CD4-positive, alpha-beta T cell treated with Interleukin-12 subunit alpha and Interleukin-12 subunit beta, for 1 hour (primary cell): ENCODE measurements at regions not wholly inside any gene's neighbourhood (a gene's known extent, or its start where the extent isn't known, plus 50 kb on each side); places are given as distances from the start of the nearest gene placed in this dataset.

ENCODE experiments used
- DNase-seq: peaks from one replicate; pipeline ENCODE4 v3.0.0-alpha.2; 2020

DNA sequence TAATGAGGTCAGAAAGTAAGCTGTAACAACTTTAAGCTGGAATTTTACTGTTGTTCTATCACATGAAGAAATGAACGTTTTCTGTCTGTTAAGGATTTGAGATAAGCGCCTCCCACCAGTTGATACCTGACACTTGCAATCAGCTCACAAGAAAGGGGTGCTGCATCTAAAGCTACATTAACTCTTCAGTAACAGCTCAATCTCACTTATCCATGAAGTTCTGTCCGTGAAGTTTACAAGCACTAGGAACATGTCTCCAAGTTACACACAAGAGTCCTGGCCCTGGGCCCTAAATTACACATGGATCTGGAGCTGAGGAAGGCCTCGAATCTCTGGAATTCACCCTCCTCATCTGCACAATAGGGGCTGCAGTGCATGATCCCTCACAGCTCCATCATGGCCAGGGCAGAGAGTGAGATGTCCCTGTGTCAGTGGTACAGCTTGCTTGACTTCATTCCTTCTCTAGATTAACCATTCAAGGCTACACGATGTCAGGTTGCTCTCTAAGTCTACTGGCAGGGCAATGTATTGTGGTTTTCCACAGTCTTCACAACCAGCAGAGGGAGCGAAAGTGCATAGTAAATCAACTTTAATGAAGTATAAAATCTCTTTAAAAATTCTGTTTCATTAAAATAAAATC is 182.4 kb upstream of the MCHR2 start:
- peak; percentile 2 for DNase-seq

DNA sequence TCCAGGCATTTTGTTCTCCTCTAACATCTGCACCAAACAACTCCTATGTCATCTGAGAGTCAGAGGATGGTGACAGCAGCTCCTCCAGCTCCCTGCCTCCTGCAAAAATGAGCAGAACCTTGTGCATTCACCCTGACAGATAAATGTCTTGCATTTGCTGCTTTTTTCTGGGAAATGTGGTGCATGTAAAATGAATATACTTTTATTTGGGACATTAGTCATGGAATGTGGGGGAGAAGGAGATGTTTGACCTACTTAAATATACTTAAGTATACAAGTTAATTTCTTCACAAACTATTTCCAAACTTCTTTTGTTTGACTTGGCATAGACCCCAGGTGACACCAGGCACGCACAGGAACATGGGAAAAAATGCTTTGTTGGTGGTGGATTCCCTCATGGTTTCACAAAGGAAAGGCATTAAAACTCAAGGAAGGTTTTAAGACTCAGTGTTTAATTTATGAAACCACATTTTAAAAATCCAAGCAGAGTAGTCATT is 181.8 kb upstream of the MCHR2 start:
- DNase-seq: no peak

DNA sequence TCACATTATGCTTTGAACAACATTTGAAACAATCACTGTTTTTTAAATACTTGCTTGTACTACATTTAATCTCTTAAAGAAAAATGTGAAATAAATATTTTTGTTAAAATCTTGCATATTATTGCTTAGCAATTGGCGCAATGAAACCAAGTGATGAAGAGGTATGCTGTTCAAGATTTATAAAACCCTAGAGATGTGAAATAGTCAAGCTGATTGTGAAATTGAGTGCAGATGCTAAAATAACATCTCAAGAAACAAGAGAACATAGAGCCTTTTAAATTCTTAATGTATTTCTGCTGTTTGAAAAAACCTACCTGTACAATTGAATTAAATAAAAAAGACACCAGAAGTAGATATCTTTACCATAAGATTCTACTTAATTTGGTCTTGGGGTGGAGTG is 179.2 kb upstream of the MCHR2 start:
- no peak for DNase-seq

DNA sequence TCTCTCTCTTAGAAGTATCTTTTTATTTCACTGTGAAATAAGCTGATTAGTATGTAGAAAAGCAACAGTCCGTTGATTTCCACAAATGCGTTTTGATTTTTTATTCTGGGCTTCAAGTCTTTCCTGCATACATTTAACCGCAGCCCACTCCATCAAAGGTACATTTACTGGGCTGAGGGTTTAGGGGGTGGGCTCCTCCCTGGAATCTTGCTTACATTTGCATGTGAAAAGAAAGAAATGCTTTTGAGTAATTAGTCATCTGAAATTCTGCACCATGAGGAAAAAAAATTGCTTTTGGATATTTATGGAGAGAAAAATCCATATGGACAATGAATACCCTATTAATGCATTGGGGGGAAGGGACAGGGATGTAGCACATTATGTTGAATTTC is 178.3 kb upstream of the MCHR2 start:
- DNase-seq: no peak

DNA sequence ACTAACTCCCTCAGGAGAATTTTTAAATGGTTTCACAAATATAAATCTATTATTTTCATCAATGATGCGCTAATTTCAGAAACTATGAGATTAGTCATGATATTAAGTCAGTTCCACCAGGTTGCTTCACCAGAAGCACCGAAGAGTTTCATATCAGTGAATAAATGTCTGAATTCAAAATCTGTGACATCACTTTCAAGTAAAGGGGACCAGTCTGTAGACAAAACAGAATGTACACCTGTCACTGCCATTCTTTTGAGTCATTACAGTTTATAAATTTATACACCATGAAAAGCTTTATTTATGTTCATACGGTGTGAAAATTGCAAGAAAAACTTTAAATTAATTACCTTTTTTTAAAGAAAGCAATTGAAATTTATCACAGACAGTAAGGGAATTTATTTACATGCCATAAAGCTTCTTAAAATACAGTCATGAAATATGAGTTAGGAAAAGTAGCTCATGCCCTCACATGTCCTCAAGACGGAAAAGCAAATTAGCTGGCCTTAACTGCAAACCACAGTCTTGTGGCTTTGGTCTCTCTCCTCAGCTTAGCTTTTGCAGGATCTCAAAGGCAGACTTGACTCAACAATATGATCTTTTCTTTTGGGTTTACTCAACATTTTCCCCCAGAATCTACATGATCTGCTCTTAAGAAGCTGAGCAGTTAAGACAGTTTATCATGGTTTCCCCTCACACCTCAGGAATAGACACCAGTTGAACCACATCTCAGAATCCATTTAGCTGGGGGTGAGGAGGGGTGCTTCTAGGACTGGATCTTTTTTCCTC is 177.7 kb upstream of the MCHR2 start:
- DNase-seq: no peak

DNA sequence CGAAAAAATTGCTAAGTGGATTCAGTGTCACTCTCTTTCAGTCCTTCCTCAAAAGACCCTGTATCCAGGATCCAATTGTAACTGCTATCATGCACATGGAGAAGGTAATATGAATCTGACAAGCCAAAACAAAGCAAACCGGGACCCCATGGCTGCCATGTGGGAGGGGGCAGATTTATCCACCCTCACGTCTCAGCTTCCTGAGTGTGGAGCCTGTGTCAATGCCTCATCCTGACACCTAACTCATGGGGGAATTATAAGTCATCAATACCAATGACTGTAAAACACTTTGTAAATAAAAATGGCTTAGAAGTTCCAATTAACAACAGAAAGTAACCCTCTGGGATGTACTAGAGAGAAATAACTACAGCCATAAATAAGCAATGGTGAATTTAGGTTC is 174.1 kb upstream of the MCHR2 start:
- no peak for DNase-seq

DNA sequence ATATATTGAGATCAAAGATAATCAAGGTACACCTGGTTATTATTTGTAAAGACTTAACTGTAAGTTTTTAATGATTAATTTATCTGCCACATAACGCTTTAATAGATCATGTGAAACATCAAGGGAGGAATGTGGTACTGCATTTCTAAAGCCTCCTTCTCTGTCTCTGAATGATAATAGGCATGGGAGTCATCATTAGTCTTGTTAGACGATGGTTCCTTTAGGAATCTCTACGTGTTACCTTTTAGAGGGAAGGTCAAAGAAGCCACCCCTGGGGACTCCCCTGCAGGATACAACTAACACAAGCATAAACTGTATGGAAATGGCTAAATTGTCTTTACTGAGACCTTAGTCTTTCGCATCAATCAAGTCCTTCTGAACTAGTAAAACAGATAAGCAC is 173.6 kb upstream of the MCHR2 start:
- no peak for DNase-seq

DNA sequence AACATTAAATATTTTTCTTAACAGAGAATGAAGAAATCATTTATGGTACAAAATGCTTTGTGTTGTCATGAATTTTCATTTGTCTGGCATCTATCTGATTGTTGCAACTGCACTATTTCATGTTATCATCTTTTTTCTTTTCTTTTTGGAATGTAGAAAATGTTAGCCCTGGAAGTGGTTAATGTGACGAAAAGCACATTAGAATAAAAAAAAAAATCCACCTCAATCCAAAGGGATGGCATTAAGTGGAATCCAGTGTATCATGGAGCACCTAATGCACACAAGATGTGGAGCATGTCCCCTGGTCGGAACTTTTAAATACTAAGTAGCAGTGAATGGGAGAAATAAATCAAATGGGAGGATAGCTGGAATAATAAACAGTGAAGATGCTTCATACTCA is 172.9 kb upstream of the MCHR2 start:
- DNase-seq: no peak

DNA sequence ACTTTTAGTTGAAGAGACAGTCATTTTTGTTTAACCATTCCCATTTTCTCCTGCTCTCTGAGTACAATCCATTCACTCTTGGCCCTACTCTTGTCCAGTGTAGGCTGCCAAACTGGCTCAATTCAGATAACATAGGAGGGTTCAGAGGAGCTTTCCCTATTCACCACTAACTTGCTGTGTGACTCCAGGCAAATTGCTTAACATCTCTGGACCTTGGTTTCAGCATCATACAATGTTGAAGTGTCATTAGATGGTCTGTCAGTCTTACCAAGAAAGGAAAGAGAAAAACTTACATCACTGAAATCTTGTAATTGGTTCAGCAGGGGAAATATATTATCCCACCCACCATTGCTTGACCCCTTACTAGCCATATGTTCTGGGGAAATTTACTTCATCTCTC is 171.4 kb upstream of the MCHR2 start:
- no peak for DNase-seq

DNA sequence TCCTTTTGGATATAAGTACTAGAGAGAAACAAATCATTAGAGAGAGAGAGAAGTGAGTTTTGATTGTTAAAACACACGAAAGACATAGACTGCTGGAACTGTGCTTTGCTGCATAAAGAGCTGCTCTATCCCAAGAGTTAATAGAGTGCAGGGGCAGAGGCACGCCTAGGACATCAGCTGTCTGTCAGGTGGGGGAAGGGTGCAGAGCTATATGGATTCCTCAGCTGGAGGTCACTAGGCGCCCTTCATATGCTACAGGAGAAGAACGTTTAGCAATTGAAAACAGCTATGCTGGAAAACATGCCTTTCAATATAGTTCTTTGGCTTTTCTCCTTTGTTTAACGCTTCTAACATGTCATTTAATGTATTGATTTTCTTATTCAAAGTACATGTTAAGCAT is 169.0 kb upstream of the MCHR2 start:
- no peak for DNase-seq

DNA sequence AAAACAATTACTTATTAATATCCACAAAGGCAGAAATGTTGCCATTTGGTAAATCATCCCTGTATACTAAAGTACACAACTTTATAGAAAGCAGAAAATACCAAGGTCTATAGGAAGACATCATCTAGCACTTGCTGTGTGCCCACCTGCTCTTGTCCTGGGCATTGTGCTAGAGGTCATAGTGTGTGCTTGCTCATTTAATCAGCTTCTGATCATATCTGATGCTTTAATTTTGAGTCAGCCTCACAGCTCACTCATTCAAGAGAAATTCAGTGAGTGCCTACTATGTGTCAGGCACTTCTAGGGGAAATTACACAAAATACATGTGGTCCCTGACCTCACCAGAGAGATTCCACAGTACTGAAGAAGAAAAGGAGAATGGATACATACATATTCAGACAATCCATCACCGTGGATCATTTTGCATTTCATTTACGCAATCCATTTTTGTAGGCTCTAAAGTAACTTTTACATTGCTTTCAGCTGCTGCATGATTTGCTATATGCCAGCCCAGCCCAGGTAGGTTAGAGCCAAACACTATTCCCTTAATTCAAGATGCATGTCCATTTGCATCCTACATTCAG is 167.9 kb upstream of the MCHR2 start:
- DNase-seq: no peak

DNA sequence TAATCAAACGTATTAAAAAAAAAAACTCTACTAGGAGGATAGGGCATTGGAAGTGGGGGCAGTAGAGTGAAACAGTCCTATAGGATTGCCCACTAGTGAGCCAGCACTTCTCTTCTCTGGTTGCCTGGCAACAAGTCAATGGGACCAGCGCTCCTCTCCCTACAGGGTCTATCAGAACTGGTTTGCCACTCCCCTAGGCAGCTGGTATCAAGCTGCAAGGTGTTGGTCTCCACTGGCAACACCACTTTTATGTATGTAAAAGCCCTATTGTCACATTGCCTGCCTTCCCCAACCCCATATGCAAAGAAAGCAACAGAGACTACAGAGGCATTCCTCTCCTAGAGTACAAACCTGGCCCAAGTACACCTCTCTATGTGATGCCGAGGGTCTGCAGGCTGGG is 166.9 kb upstream of the MCHR2 start:
- DNase-seq: no peak

DNA sequence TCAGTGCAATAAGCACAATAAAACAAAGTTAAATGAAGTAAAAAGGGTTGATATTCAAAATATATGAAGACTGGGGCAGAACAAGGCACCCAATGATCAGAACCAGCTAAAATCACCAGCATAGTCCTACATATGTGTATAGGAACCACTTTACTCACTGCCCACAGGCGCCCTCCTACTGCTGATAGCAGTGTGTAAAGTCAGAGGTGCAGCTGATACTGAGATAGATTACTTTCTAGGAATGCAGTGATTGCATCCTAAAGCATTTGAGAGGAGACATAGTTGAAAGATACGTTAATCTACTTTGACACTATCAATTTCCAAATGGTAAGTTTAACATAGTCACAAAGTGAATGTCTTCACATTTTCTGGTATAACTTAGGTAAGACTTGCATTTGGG is 161.1 kb upstream of the MCHR2 start:
- no peak for DNase-seq

DNA sequence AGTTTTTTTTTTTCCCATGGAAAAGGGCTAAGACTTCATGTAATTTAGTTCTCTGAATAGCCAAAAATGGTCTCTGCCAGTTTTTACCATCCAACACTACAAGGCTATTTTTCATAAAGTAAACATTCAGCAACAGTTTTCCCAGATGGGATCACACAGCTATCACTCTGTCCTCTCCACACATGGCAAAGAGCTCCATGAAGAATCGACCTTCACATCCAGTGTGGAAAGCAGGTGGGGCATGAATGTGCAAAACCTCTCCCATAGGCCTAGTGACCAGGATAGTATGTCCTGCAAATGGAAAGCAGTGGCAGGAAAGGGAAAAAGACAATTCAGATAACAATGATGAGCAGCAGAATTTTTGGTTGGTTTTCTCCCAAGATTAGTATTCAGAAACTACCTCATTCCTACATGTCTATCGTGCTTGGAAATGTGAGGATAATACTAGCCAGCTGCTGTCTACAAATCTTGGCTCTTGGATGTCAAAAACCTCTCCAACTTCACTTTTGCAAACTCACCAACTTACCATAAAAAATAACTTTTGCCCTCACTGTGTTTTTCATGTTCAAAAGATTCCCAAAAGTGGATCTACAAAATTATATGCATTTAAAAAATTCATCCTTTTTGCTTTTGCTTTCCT is 159.7 kb upstream of the MCHR2 start:
- no peak for DNase-seq

DNA sequence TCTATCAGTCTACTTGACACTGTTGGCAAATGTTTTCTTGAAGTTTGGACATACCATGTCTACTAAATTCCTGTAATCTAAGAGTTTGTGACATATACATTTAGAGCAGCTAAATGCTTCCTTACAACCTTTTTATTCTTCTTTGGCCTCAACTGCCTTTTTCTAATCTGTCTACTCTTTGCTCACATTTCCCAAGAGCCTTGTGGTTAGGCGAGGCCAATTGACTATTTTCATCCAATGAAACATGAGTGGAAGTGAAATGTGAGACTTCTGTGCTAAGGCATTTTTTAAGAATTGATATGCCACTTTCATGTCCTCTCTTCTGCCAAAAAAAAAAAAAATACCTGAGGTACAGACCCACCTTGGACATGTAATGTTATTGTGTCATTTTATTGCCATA is 158.2 kb upstream of the MCHR2 start:
- no peak for DNase-seq

DNA sequence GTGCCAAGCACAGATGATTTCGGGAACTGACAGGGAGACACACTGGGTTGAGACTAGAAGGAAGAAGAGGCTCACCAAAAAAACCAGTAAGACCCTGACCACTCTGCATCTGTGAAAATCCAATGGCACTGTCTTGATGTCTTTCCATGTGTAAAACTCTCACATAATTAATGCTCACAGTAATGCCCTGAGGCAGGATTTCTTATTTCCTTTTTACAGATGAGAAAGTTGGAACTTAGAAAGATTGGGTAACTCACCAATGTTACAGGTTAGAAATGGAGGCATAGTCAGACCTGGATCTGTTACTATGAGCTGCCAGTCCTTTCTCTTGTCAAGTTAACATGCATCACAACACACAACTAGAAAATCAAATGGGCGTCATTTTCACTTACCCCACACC is 151.0 kb upstream of the MCHR2 start:
- no peak for DNase-seq

DNA sequence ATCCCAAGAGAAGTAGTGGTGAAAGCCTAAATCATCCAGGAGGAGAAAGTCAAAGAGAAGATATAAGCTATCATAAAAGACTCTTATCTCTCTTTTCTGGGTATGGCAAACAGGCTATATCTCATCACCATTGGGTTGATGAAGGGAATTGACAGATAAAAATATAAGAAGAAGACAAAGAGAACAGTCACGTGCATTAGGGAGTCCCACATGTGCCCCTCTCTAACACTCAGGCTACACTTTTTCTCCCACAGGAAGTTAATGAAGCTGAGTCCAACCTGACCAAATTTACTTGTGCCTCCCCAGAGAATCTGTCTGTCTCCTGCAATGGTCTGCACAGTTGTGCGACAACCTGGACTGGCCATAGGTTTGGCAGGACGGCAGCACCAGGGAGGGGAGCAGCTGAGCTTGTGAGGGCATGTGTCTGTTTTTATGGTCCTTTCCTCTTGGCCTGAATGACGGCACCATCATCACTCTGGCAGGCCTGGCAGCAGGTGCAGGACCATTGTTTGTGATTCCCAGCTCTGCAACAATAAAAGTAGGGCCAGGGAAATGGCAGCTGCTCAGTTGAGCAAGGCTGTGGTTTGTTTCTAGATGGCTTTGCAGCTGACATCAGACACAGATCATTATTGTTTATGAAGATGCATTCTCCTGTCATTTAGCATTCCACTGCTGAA is 144.5 kb upstream of the MCHR2 start:
- DNase-seq: no peak

DNA sequence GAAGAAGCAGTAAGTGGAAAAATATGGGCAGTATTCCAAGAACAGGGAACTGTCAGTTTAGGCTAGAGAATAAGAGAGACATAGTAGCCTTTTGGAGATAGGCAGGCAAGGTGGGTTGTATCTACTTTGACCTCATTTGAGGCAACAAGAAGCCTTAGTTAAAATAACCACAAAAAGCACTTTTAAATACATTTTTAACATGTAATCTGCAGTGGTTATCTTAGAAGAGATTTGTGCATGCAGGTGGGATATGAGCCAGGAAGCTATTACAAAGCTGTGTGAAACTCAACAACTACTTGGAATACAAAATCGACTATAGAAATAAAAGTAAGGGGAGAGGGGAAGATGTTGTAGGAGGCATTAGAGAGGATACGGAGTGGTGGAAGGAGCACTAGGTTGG is 143.7 kb upstream of the MCHR2 start:
- no peak for DNase-seq

DNA sequence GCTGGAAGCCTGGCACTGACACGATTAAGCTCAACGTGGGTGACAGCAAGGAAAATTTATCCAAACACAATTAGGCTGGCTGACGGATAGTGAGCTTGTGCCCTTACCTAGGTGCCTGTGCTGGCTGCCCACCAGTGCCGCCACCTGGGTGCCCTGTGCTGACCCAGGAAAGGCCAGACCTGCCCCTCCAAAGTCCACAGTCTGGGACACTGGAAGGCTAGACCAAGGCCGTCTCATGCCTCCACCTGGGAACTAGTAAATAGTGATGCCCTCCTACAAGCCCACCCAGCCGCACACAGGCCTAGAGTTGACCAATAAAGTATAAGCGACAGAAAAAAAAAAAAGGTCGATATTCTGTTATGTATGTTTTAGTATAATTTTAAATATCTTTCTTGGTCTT is 142.6 kb upstream of the MCHR2 start:
- DNase-seq: no peak

DNA sequence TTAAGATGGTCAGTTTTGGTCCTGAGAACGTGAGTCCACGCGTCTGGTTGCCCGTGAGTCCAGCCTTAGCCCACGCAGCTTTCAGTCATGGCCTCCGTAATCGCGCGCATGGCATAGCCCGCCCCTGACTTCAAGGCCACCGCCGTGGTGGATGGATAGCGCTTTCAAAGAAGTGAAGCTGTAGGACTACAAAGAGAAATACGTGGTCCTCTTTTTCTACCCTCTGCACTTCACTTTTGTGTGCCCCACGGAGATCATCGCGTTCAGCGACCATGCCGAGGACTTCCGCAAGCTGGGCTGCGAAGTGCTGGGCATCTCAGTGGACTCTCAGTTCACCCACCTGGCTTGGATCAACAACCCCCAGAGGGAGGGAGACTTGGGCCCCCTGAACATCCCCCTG is 142.0 kb upstream of the MCHR2 start:
- DNase-seq: no peak

DNA sequence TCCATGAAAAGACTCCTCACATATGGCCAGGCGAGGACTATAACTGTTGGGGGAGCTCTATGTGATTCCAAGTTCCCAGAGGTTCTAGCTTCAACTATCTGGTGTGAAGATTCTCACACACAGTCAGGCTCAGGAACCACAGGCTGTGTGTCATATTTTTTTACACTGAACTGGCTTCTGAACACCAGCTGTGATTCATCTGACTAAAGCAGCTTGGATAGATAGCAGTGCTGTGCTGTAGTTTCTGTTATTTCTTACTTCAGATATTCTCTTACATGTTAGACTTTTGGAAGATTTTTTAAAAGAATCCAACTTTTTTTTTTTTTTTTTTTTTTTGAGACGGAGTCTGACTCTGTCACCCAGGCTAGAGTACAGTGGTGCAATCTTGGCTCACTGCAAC is 140.7 kb upstream of the MCHR2 start:
- DNase-seq: no peak

DNA sequence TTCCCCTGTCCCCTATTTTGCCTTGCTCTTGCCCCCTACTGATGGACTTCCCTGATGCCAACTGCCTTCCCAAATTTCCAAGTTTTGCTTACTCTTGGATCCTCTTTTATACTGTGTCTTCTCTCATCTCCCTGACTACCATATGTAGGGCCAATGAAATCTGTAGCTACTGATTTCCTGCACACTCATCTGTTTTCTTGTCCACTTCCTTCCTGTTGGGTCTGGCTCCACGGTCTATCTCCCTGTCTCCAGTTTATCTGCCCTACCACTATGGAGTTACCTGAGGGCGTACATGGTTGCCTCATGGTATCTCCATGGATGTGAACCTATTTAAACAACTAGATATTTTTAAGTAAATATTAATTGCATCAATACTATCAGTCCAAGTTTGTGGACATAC is 140.3 kb upstream of the MCHR2 start:
- DNase-seq: no peak

DNA sequence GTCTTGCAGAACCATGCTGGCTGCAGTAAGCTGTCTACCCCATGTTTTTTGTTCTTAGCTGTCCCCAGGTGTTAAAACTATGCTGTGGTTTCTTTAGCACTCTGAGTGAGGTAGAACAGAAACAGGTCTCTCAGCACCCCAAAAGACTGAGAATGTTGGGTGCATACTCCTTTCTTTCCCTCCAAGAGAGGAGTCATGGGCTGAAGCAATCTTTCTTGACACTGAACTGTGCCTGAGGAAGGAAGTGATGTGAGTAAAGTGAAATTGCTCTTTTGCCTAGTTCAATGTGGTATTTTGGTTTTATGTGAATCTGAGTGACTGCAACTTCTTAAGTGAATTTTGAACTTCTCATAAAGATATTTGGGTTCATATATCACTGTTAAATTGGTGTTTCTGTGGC is 138.0 kb upstream of the MCHR2 start:
- no peak for DNase-seq
